22Rv1 (cell line): ENCODE measurements at regions not wholly inside any gene's neighbourhood (a gene's known extent, or its start where the extent isn't known, plus 50 kb on each side); places are given as distances from the start of the nearest gene placed in this dataset.

Experiments
- ZFX ChIP-seq: fragments of 450-650 bp; IDR thresholded peaks from 2 replicates; pipeline ENCODE4 v1.6.1; 2017; ENCODE audit warnings: antibody characterized with exemption, borderline replicate concordance
- TF ChIP-seq, protein P1 (sequence below): fragments of 450-650 bp; IDR thresholded peaks from 2 replicates; pipeline ENCODE4 v1.5.1; 2017; ENCODE audit warnings: mild to moderate bottlenecking

DNA sequence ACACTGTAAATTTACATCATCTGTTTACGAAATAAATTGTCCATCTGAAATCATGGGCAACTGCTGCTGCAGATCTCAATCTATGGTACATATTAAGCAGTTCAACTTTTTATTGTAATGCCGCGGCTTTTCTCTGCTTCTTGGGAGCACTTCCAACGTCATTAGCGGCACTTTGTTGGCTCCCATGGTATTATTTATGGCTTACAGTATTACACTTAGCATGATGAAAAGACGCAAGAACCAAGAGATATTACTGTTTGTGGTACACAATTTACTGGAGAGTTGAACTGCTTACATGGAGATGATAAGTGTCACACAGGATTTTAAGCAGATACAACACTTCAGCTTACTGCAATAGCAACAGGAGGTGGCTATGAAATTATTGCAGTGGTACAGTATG lies 442.1 kb downstream of the PCDH20 start:
- TF ChIP-seq, protein P1, sequence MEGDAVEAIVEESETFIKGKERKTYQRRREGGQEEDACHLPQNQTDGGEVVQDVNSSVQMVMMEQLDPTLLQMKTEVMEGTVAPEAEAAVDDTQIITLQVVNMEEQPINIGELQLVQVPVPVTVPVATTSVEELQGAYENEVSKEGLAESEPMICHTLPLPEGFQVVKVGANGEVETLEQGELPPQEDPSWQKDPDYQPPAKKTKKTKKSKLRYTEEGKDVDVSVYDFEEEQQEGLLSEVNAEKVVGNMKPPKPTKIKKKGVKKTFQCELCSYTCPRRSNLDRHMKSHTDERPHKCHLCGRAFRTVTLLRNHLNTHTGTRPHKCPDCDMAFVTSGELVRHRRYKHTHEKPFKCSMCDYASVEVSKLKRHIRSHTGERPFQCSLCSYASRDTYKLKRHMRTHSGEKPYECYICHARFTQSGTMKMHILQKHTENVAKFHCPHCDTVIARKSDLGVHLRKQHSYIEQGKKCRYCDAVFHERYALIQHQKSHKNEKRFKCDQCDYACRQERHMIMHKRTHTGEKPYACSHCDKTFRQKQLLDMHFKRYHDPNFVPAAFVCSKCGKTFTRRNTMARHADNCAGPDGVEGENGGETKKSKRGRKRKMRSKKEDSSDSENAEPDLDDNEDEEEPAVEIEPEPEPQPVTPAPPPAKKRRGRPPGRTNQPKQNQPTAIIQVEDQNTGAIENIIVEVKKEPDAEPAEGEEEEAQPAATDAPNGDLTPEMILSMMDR: no peak
- no peak for TF ChIP-seq ZFX
